ENCODE measurements at regions not wholly inside any gene's neighbourhood (a gene's known extent, or its start where the extent isn't known, plus 50 kb on each side); places are given as distances from the start of the nearest gene placed in this dataset.

GRCh38 chrX:26908218-26908617, 554.9 kb downstream of the PPP4R3C start:
- TF ChIP-seq CTCF (IDR thresholded peaks at IDR 0.05; ENCODE audit: insufficient read depth, low read length, poor library complexity, severe bottlenecking) (no peak), EZH2phosphoT487 (conservative IDR thresholded peaks at IDR 0.05; ENCODE audit: low read length) (no peak)

All from SU-DHL-6 (cell line).